NCI-H82 (cell line): ENCODE measurements at regions not wholly inside any gene's neighbourhood (a gene's known extent, or its start where the extent isn't known, plus 50 kb on each side); places are given as distances from the start of the nearest gene placed in this dataset.

Experiments
- DNase-seq: peaks from one replicate; lab custom pipeline; 2025; lab: John Stamatoyannopoulos, UW

DNA sequence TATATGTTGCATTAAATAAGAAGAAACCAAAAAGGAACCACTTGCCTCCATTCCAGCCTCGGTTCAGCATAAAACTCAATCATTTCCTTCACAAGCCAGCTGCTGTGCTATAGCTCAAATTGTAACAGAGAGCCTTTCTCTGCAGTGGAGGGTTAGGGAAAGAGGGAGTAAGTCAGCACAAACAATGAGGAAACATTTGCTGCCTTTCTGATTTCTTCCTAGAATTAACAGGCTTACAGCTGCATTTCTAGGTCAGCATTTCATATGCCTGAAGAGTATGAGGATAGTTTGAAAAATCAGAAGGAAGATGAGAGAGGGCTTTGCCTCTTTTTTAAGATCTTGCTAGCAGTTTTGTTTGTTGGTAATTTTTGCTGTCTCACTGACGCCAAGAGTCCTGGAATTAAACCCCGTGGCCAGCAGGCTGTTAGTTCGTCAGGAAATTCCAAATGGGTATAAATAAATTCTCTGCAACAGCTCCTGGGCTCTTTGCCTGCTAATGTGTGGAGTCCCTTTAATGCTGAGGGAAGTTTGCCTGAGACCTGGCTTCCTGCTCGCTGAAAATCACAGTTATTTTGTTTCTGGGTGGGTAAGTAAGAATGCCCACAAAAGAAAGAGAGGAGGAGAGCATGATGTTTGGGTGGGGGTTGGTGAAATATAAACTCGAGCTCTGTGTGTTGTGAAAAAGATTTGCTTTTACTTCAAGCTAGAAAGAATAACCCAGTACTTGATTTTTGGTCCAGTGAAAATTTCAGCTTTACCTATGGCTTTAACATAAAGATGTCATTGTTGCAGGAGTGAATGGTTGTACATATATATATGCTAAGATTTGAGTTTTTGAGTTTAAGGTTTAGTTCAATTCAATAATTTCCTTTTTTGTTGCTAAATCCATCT lies 148.1 kb upstream of the DMRT1 start:
- no peak for DNase-seq

DNA sequence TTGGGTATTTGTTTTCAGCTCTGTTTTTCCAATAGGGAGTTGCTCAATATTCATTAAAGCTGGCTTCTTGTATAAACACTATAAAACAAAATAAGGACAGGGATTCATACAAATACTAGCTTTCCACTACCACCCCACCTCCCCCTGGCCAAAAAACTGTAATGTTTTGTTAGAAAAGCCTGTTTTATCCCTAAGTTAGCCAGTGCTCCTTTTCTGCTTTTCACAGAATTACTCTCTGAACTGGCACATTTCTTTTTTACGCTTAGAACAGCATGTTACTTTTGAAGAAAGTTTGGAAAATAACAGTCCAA lies 147.4 kb upstream of the DMRT1 start:
- no peak for DNase-seq

DNA sequence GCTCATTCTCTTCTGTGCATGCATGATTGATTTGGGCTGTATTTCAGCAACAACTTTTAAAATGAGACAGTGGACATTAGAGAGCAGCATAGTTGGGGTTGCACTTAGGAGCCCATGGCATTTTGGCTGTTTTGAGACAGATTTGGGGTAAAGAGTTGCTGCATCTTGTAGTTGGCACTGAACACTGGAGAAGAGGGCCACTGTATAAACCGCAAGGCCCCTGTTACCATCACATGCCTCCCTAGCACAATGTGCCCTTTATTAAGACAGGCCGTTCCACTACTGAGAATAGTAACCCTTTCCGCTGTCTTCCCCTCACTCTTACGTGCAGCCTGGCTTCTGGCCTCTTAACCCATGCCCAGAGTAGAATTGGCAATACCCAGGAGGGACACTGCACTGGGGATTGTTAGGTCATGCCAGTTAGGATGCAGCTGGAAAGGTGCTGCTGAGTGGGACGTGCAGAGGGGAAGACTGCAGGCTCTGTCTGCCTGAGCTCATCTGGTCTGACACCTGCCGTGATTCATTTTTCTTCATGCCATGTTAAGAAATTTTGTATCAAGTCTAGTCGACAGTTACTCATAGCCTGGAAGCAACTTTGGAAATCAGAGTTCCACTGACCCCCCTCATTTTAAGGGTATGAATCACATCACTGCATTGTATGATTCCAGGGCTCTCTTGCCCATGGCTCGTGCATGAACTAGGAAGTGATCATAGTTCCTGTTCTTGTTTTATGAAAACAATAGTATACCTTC lies 146.9 kb upstream of the DMRT1 start:
- no peak for DNase-seq

DNA sequence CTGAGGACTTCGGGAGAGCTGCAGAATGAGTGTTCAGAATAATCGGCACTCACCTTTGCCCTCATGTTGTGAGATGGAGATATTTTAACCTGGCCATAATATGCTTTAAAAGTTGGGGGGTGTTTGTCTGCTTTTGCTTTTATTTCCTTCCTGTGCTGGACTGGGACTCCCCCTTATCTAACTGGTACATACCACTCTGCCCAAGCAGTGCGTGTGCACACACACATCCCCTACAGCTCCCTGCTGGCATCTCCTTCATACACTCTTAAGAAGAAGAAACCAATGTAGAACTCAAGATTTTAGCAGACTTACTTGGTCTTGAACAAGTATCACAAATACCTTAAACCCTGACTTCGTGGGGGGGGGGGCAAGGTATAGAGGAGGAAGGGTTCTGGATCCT lies 146.2 kb upstream of the DMRT1 start:
- DNase-seq = no peak

DNA sequence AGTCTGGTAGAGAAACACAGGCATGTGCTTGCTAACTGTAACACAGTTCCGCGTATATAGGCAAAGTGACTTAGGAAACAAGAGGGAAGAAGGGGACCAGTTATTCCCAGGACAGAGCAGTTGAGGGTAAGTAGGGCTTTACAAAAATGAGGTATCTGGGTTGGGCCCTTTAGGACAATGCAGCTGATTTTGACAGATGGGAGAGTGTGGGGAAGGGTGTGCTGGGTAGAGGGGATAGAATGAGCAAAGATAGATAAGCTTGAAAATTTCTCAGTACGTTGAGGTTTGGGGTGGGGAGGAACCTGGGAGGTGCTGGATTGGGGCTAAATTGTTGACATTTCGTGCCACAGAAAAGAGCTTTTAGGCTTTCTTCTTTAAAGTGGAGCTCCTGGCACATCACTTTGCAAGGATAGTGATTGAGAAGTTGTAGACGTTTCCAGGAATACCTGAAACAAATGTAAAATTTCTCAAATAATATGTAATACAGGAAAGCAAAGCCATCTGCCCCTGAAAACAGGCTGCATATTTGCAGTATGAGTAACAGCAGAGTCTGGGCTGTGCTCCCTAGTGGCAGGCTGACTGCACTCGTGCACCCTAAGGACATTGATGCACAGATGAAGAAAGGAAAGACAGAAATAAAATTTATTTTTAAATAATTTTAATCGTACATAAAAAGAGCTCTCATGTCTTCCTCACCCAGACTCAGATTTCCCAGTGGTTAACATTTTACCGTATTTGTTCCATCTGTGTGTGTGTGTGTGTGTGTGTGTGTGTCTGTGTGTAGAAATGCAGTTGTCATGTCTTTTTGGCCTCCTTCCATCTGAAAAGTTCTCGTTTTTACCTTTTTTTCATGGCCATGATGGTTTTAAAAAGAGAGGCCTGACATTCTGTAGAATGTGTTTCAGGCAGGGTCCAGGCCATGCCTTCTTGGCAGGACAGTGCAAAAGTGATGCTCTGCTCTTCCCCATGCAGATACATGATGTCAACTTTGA lies 144.9 kb upstream of the DMRT1 start:
- DNase-seq = no peak

DNA sequence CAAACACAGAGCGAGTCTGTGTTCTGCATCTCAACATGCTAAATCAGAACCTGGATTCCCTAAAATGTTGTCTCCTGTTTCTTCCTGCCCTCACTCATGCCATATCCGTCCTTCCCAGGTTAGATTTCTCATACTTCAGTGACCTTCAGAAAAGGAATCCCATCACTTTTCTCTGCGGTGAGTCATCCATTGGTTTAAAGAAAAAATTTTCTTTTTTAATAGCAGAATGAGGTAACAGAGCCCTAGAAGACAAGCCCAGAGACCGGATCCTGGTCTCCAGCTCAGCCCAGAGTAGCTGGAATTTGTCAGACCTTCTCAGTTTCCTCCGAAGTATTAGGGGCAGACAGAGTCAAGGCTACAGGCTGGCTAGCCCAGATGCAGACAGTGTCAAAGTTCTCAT lies 143.2 kb upstream of the DMRT1 start:
- DNase-seq = no peak

DNA sequence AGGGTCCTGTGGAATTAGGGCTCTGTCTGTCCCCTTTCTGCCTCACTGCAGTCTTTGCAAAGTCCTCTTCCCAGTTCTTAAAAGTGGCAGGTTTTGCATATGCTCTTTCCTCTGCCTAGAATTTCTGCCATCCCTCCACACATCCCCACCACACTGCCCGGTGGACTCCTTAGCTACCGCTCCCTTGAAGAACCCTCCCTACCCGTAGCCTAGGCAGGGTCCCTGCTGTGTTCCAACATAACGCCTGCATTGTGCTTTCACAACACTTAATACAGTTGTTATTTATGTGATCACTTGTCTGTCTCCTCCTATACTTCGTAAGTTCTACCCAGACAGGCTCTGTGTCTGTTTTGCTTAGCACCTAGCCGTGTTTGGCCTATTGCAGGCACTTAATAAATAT lies 142.5 kb upstream of the DMRT1 start:
- DNase-seq = peak; percentile 69

DNA sequence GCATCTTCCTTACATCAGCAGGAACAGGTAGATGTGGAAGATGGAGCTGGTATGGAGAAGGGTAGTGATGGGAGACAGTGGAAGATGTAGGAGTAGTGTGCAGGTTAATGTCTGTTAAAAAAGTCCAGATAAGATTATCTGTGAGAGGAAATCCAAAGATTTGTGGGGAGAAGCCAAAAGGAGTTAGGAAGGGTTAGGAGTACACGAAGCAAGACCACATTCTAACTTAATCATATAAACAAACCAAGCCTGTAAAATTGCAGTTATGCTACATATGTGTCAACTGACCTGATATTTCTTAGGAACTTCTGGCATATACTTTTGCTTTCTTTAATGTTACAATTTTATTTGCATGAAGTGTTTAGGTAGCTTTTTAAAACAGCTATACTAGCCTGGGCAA lies 142.1 kb upstream of the DMRT1 start:
- DNase-seq = no peak

DNA sequence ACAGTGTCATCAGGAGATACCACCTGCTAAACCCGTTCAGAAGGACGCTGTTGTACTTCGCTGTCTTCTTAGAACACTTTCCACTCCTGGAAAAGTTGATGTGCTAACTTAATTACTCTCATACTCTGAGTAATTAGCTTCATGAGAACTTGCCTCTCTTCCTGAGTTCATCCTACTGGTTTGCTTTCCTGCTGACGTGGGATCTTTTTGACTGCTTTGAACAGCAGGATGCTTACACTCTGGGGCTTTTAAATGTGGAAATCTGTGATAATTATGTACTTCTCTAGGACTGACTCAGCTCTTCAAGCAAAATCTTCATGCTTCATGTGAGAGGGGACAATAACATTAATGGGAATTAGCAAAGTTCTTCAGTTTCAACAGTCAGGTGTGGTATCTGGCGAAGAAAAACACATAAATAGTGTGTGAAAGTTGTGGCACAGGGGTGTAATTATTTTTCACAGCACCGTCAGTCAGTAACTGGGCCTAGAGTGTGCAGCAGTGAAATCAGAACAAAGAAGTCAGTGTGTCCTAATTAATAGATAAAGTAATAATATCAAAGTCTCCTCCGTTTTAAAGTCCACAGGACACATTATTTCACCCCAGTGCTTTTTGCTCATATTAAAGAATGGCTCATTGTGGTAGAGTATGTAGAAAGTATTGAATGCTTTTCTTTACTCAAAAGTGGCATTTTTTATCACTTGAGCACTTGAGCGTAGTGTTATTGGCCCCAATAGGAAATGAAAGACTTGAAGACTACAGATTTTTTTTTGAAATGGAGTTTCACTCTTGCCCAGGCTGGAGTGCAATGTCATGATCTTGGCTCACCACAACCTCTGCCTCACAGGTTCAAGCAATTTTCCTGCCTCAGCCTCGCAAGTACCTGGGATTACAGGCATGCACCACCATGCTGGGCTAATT lies 140.9 kb upstream of the DMRT1 start:
- no peak for DNase-seq

DNA sequence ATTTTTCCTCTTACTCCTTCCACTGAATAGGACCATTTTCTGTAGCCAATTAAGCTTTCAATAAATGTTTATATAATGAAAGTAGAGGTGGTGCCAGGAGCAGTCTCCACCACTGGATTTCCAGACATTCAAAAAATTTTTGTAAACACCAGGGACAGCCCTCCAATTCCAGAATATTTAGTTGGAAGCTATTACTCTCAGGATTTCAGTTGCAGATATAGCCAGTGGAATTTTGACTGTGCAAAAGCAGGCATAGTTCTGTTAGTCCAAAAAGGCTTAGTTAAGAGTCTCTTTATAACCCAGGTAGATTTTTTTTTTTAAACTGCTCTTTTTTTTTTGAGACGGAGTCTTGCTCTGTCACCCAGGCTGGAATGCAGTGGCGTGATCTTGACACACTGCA lies 138.1 kb upstream of the DMRT1 start:
- no peak for DNase-seq

DNA sequence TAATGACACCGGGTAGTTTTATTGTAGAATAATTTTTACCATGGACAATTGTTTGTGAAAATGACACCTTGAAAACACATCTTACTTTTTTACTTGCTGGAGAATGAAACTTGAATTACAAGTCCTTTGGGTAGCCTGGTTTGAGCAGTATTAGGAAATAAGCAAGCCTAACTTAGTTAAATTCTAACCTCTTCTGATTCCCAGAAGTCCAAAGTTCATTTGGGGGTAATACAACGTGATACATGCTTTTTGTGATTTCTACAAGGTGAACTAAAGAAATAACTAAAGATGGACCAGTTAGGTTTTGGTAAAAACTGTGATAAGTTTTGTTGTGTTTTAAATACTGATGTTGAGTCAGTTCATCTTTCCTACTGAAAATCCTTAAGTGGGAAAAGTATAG lies 135.4 kb upstream of the DMRT1 start:
- DNase-seq = no peak

DNA sequence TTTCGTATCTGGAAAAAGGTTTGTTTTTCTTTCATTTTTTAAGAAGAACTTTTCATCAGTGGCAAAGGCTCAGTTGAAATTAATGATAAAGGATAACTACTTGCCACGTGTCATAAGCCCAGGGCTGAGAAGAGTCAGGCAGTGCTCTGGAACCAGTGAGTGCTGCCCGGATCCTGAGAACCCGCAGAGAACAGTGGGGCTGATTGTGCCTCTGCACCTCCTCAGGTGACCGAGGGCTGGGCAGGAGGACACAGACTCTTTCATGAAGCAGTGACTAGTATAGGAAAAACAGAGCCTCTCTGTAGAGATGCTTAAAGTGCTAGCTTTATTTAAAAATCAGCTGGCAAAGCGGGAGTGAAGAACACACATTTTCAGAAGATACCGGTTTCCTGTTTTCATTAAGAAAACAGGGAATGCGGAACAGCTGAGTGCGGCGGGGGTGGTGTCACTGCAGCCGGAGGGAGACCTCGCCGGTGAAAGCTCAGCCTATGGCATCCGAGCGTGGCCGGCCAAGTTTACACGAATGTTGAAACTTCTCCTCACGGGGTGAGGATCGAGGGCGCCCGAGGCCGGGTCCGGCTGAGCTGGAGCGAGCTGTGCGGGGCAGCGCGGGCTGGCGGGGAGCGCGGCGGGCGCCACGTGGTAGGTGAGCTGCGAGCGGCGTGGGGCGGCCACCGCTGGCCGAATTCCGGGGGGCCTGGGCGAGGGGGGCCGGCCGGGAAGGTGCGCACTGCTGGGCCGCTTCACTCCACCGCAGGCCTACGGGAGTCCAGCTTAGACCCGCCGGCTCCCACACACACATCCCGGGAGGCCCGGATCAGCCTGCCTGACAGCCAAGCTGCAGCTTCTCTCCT lies 134.7 kb upstream of the DMRT1 start:
- DNase-seq = no peak

DNA sequence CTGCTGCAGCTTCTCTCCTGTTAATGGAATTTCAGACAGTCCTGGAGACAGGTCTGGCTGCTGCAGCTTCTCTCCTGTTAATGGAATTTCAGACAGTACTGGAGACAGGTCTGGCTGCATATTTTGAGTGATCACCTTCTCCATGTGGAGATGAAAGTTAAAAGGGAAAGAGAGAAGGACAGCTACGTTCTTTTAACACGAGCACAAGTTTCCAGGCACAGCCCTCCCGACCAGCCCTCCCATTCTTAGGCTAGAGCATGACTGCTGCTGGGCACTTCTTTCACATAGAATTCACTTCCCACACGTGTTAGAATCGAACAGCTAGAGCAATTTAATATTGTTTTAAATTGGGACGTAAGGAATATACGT lies 133.3 kb upstream of the DMRT1 start:
- DNase-seq = no peak

DNA sequence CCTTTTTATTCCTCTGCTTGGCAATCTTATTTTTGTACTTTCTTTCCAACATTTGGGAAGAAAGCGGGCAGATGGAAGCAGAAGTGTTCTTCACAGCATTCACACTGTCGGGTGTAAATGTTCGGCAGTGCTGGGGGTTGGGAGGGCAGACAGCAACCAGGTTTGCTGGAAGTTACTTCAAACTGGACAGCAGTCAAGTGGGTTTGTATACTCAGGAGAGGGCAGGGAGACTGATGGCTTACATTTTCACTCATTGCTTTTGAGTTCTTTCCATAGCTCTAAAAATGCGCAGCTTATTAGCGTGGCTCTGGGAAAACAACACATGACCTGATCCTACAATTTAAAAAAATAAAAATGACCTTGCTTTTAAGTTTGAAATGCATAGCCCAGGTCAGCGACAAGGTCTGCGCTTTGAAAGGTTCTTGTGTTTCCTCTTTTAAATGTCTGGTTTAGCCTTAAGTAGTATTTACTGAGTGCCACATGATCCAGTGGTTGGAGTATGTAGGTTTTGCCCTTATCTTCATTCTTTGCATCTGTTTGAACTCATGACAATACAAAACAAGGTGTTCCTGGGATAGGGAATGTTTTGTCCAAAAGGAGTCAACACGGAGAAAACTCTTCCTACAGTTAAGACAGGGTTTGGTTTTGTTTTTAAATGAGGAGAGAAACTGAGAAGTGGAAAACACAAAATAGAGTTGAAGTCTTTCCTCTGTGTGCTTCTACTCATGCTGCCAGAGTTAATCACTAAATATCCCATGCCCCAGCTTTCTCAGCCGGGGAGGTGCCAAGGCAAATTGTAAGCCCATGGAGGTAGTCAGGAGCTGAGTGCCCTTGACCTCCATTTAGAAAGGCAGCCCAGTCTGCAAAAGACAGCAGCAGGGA lies 132.7 kb upstream of the DMRT1 start:
- DNase-seq = no peak

DNA sequence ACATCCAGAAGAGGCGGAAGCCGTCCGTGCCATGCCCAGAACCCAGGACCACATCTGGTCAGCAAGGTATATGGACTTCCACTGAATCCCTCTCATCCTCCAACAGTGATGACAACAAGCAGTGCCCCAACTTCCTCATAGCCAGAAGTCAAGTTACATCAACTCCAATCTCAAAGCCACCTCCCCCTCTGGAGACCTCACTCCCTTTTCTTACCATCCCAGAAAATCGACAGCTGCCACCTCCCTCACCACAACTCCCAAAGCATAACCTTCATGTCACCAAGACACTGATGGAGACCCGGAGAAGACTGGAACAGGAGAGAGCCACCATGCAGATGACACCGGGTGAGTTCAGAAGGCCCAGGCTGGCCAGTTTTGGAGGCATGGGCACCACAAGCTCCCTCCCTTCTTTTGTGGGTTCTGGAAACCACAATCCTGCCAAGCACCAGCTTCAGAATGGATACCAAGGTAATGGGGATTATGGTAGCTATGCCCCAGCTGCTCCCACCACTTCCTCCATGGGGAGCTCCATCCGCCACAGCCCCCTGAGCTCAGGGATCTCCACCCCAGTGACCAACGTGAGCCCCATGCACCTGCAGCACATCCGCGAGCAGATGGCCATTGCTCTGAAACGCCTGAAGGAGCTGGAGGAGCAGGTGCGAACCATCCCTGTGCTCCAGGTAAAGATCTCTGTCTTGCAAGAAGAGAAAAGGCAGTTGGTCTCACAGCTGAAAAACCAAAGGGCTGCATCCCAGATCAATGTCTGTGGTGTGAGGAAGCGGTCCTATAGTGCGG lies 130.3 kb upstream of the DMRT1 start:
- DNase-seq = no peak

DNA sequence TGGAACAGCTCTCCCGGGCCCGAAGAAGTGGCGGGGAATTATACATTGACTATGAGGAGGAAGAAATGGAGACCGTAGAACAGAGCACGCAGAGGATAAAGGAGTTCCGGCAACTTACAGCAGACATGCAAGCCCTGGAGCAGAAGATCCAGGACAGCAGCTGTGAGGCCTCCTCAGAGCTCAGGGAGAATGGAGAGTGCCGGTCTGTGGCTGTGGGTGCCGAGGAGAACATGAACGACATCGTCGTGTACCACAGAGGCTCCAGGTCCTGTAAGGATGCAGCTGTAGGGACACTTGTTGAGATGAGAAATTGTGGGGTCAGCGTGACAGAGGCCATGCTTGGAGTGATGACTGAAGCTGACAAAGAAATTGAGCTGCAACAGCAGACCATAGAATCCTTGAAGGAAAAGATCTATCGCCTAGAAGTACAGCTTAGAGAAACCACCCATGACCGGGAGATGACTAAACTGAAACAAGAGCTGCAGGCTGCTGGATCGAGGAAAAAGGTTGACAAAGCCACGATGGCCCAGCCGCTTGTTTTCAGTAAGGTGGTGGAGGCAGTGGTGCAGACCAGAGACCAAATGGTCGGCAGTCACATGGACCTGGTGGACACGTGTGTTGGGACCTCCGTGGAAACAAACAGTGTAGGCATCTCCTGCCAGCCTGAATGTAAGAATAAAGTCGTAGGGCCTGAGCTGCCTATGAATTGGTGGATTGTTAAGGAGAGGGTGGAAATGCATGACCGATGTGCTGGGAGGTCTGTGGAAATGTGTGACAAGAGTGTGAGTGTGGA lies 129.5 kb upstream of the DMRT1 start:
- no peak for DNase-seq

DNA sequence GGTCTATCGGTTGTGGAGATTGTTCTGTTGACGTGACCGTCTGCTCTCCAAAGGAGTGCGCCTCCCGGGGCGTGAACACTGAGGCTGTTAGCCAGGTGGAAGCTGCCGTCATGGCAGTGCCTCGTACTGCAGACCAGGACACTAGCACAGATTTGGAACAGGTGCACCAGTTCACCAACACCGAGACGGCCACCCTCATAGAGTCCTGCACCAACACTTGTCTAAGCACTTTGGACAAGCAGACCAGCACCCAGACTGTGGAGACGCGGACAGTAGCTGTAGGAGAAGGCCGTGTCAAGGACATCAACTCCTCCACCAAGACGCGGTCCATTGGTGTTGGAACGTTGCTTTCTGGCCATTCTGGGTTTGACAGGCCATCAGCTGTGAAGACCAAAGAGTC lies 128.9 kb upstream of the DMRT1 start:
- no peak for DNase-seq

DNA sequence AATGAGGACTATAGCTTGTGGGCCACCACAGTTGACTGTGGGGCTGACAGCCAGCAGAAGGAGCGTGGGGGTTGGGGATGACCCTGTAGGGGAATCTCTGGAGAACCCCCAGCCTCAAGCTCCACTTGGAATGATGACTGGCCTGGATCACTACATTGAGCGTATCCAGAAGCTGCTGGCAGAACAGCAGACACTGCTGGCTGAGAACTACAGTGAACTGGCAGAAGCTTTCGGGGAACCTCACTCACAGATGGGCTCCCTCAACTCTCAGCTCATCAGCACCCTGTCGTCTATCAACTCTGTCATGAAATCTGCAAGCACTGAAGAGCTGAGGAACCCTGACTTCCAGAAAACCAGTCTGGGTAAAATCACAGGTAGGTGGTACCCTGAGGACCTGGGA lies 128.4 kb upstream of the DMRT1 start:
- DNase-seq = no peak
